IMR-90 (cell line): ENCODE measurements at regions not wholly inside any gene's neighbourhood (a gene's known extent, or its start where the extent isn't known, plus 50 kb on each side); places are given as distances from the start of the nearest gene placed in this dataset.

Experiments used
- ATAC-seq: fragments of 200-7000 bp; cut with Tn5 transposase; 2 replicates; pipeline ENCODE4 v1.9.1; 2020; ENCODE audit warnings: low read depth, mild to moderate bottlenecking, moderate library complexity
- BruUV-seq: library from RNA; stranded (reverse); fragments of 400-500 nt; replicated peaks from 2 replicates; lab custom pipeline; 2021; lab: Mats Ljungman, UMichigan
- CTCF ChIA-PET: fragments of 300-600 bp; formaldehyde crosslinking; extraction: SDS; loops from one replicate; lab custom pipeline; 2021; ENCODE audit warnings: antibody characterized with exemption; lab: Yijun Ruan, JAX
- POLR2A ChIA-PET: fragments of 300-600 bp; sonication (Branson Sonifier 250); formaldehyde crosslinking; loops from one replicate; lab custom pipeline; 2022; ENCODE audit warnings: antibody characterized with exemption; ENCODE audit not compliant: unreplicated experiment; lab: Charles Lee
- DNase-seq: peaks from one replicate; pipeline ENCODE4 v3.0.0; 2013
- H2AFZ ChIP-seq: replicated peaks from 2 replicates; pipeline ENCODE3; 2013; ENCODE audit warnings: low read length, mild to moderate bottlenecking; ENCODE audit not compliant: poor library complexity
- H2AK5ac ChIP-seq: 2 replicates; pipeline ENCODE4 v1.6.1; 2013; ENCODE audit warnings: low read depth, low read length, inconsistent platforms
- H2AK9ac ChIP-seq: replicated peaks from 2 replicates; pipeline ENCODE3; 2013; ENCODE audit warnings: mild to moderate bottlenecking, low read depth, low read length, moderate library complexity; ENCODE audit not compliant: poor library complexity
- H2BK120ac ChIP-seq: 2 replicates; pipeline ENCODE4 v1.6.1; 2013; ENCODE audit warnings: low read depth, low read length, inconsistent platforms
- H2BK15ac ChIP-seq: 3 replicates; pipeline ENCODE4 v1.6.1; 2013; ENCODE audit warnings: low read depth, low read length, inconsistent platforms
- H2BK20ac ChIP-seq: 2 replicates; pipeline ENCODE4 v1.6.1; 2013; ENCODE audit warnings: low read depth, mild to moderate bottlenecking, inconsistent platforms, low read length, moderate library complexity
- H2BK5ac ChIP-seq: 2 replicates; pipeline ENCODE4 v1.6.1; 2013; ENCODE audit warnings: mild to moderate bottlenecking, low read depth, low read length, inconsistent platforms; ENCODE audit not compliant: poor library complexity, severe bottlenecking
- H3K14ac ChIP-seq: replicated peaks from 2 replicates; pipeline ENCODE4 v1.6.1; 2013; ENCODE audit warnings: low read depth, low read length, inconsistent platforms
- H3K18ac ChIP-seq: 2 replicates; pipeline ENCODE4 v1.6.1; 2013; ENCODE audit warnings: low read depth, low read length, control low read depth
- H3K23ac ChIP-seq: 2 replicates; pipeline ENCODE4 v1.6.1; 2013; ENCODE audit warnings: low read depth, low read length, inconsistent platforms
- H3K27ac ChIP-seq: 2 replicates; pipeline ENCODE4 v1.5.1; 2013; ENCODE audit warnings: mild to moderate bottlenecking, control low read depth, low read length; ENCODE audit not compliant: insufficient read depth
- H3K27me3 ChIP-seq: 2 replicates; pipeline ENCODE4 v1.6.1; 2013; ENCODE audit warnings: low read length; ENCODE audit not compliant: control insufficient read depth, insufficient read depth
- H3K36me3 ChIP-seq: 2 replicates; pipeline ENCODE4 v1.6.1; 2013; ENCODE audit warnings: low read length, mixed read lengths; ENCODE audit not compliant: control insufficient read depth, insufficient read depth
- H3K4ac ChIP-seq: 2 replicates; pipeline ENCODE4 v1.6.1; 2013; ENCODE audit warnings: low read depth, low read length, inconsistent platforms
- H3K4me1 ChIP-seq: 2 replicates; pipeline ENCODE4 v1.6.1; 2013; ENCODE audit warnings: low read length, mixed read lengths; ENCODE audit not compliant: control insufficient read depth, insufficient read depth
- H3K4me2 ChIP-seq: 2 replicates; pipeline ENCODE4 v1.6.1; 2013; ENCODE audit warnings: low read depth, mild to moderate bottlenecking, control low read depth, low read length, moderate library complexity
- H3K4me3 ChIP-seq: 2 replicates; pipeline ENCODE4 v1.5.1; 2013; ENCODE audit warnings: low read depth, mild to moderate bottlenecking, control low read depth, low read length, moderate library complexity; ENCODE audit not compliant: insufficient read depth
- H3K56ac ChIP-seq: 2 replicates; pipeline ENCODE4 v1.6.1; 2013; ENCODE audit warnings: low read length, inconsistent platforms; ENCODE audit not compliant: insufficient read depth; ENCODE audit errors: extremely low read depth
- H3K79me1 ChIP-seq, 2 experiments: 2 replicates each; pipeline ENCODE4 v1.6.1; 2013; ENCODE audit warnings: low read length in 2 of 2, inconsistent platforms in 1 of 2, low read depth in 1 of 2
- H3K9ac ChIP-seq: 2 replicates; pipeline ENCODE4 v1.6.1; 2013; ENCODE audit warnings: low read depth, low read length, control low read depth
- H3K9me1 ChIP-seq: 2 replicates; pipeline ENCODE4 v1.6.1; 2013; ENCODE audit warnings: low read length, inconsistent platforms; ENCODE audit not compliant: insufficient read depth
- H3K9me3 ChIP-seq: 2 replicates; pipeline ENCODE4 v1.6.1; 2013; ENCODE audit warnings: low read length; ENCODE audit not compliant: control insufficient read depth, insufficient read depth
- H4K20me1 ChIP-seq: 2 replicates; pipeline ENCODE4 v1.6.1; 2013; ENCODE audit warnings: low read length, inconsistent platforms; ENCODE audit not compliant: insufficient read depth
- H4K5ac ChIP-seq: 2 replicates; pipeline ENCODE4 v1.6.1; 2013; ENCODE audit warnings: mild to moderate bottlenecking, low read depth, low read length, control low read depth
- H4K8ac ChIP-seq, 2 experiments: 2 replicates each; pipeline ENCODE4 v1.6.1; 2013; ENCODE audit warnings: low read depth in 2 of 2, low read length in 2 of 2, control low read depth in 1 of 2, inconsistent platforms in 1 of 2
- H4K91ac ChIP-seq: 2 replicates; pipeline ENCODE4 v1.6.1; 2013; ENCODE audit warnings: low read depth, low read length, inconsistent platforms; ENCODE audit not compliant: insufficient read depth
- MAZ ChIP-seq: IDR thresholded peaks from 2 replicates; pipeline ENCODE4 v1.6.1; 2012; ENCODE audit warnings: low read depth, mild to moderate bottlenecking, low read length, improper control_type of control experiment, moderate library complexity, borderline replicate concordance
- MXI1 ChIP-seq: IDR thresholded peaks from 2 replicates; pipeline ENCODE4 v1.6.1; 2012; ENCODE audit warnings: low read depth, mild to moderate bottlenecking, low read length, moderate library complexity, borderline replicate concordance
- RFX5 ChIP-seq: IDR thresholded peaks from 2 replicates; pipeline ENCODE4 v1.8.0; 2012; ENCODE audit warnings: low read depth, mild to moderate bottlenecking, low read length, moderate library complexity
- WGBS, 2 experiments: methylation state at CpG; one replicate each; pipeline versions ENCODE4 v1.1.5 to v1.1.7; 2013; ENCODE audit warnings: missing lambda C conversion rate in 2 of 2; ENCODE audit not compliant: insufficient read length in 1 of 2; ENCODE audit errors: extremely low coverage in 2 of 2; 5-methylcytosine and 5-hydroxymethylcytosine counted together
- dilution Hi-C: fragments of 300-500 bp; cut with HindIII; formaldehyde crosslinking; loops from one replicate; pipeline ENCODE4 v1.14.3; 2018; ENCODE audit warnings: low sequenced_read_pairs; ENCODE audit not compliant: unreplicated experiment
- in situ Hi-C: fragments of 300-500 bp; cut with MboI; formaldehyde crosslinking; loops from 3 replicates; pipeline ENCODE4 v1.14.3; 2019; ENCODE audit warnings: low sequenced_read_pairs, inconsistent platforms, mixed read lengths
- intact Hi-C: fragments of 100-400 bp; cut with micrococcal nuclease; formaldehyde crosslinking; loops from 2 replicates; pipeline ENCODE4 v1.10.0; 2022

- Histone ChIP-seq H3K36me3 (no peaks in the 10 kb centered on the region), H3K9ac (no peak overlapping the region), H3K56ac (no peak overlapping the region), H3K27ac (no peak overlapping the region), H3K4ac (no peak overlapping the region), H3K27me3 (no peaks in the 10 kb centered on the region; the same call in 1 of the 2 replicates), H4K5ac (no peak overlapping the region), H4K8ac (no peak overlapping the region), H4K20me1 (no peaks in the 10 kb centered on the region), H2AK5ac (no peak overlapping the region), H2BK5ac (no peak overlapping the region), H3K4me3 (no peak overlapping the region), H2BK20ac (no peak overlapping the region), H3K79me1 (no peaks in the 10 kb centered on the region), H2AK9ac (no peak overlapping the region), H2BK120ac (no peak overlapping the region), H3K4me2 (no peak overlapping the region), H3K4me1 (no peaks in the 10 kb centered on the region), H3K14ac (no peak overlapping the region), H3K9me3 (no peaks in the 10 kb centered on the region), H2AFZ (no peak overlapping the region), H3K18ac (no peak overlapping the region), H3K9me1 (no peaks in the 10 kb centered on the region), H3K23ac (no peak overlapping the region), H4K91ac (no peak overlapping the region), H2BK15ac (no peak overlapping the region)
- dilution Hi-C loops = no loop called here
- CTCF ChIA-PET = no interaction called here
- ATAC-seq (no peak), DNase-seq (no peak)
- no TSS peak for BruUV-seq
- in situ Hi-C loops = no loop called here
- TF ChIP-seq RFX5 (no peak), MAZ (no peak), MXI1 (no peak)
- intact Hi-C loops = no loop called here
- POLR2A ChIA-PET = no interaction called here
- WGBS, 2 experiments = no CpG with 5 or more reads among the region's 4 CpGs
Observed at GRCh38 chr15:91620229-91620628, 233.3 kb upstream of the SLCO3A1 start.
